Astrocyte (in vitro differentiated cells and primary cell): ENCODE measurements at regions not wholly inside any gene's neighbourhood (a gene's known extent, or its start where the extent isn't known, plus 50 kb on each side); places are given as distances from the start of the nearest gene placed in this dataset.

Experiments used
- DNase-seq: peaks from one replicate; pipeline ENCODE4 v3.0.0-alpha.2; 2010; ENCODE audit warnings: low read depth
- FAIRE-seq: peaks from 2 replicates; lab custom pipeline; 2011; peaks lifted over from hg19 to GRCh38; lab: Jason Lieb, UNC
- H2AFZ ChIP-seq: 2 replicates; pipeline ENCODE4 v1.6.0; 2012; ENCODE audit warnings: low read depth, low read length, inconsistent platforms
- H3K27ac ChIP-seq: 2 replicates; pipeline ENCODE4 v1.5.1; 2011; ENCODE audit warnings: low read depth, low read length, inconsistent platforms
- H3K27me3 ChIP-seq: 2 replicates; pipeline ENCODE4 v1.6.0; 2011; ENCODE audit warnings: low read length, inconsistent platforms; ENCODE audit not compliant: insufficient read depth
- H3K36me3 ChIP-seq: 2 replicates; pipeline ENCODE4 v1.5.1; 2011; ENCODE audit warnings: low read length, inconsistent platforms; ENCODE audit not compliant: insufficient read depth
- H3K4me1 ChIP-seq: 2 replicates; pipeline ENCODE4 v1.5.1; 2011; ENCODE audit warnings: low read length, inconsistent platforms; ENCODE audit not compliant: insufficient read depth
- H3K4me2 ChIP-seq: 2 replicates; pipeline ENCODE4 v1.6.0; 2012; ENCODE audit warnings: low read length, inconsistent platforms
- H3K4me3 ChIP-seq: 2 replicates; pipeline ENCODE4 v1.5.1; 2011; ENCODE audit warnings: low read depth, mild to moderate bottlenecking, low read length, inconsistent platforms; ENCODE audit not compliant: insufficient read depth
- H3K79me2 ChIP-seq: 2 replicates; pipeline ENCODE4 v1.6.0; 2012; ENCODE audit warnings: mild to moderate bottlenecking, low read length, inconsistent platforms; ENCODE audit not compliant: insufficient read depth
- H3K9ac ChIP-seq: 2 replicates; pipeline ENCODE4 v1.6.0; 2012; ENCODE audit warnings: mild to moderate bottlenecking, low read length, inconsistent platforms
- H3K9me3 ChIP-seq: 2 replicates; pipeline ENCODE4 v1.5.1; 2012; ENCODE audit warnings: low read depth, mild to moderate bottlenecking, low read length, inconsistent platforms; ENCODE audit not compliant: insufficient read depth
- H4K20me1 ChIP-seq: 2 replicates; pipeline ENCODE4 v1.6.0; 2012; ENCODE audit warnings: low read length, inconsistent platforms; ENCODE audit not compliant: insufficient read depth
- H3K27ac Mint-ChIP-seq: one replicate; pipeline ENCODE4 v1.8.0; 2021; ENCODE audit warnings: mild to moderate bottlenecking, mixed read lengths; ENCODE audit not compliant: unreplicated experiment
- H3K27me3 Mint-ChIP-seq: one replicate; pipeline ENCODE4 v1.8.0; 2021; ENCODE audit warnings: low read depth, mixed read lengths; ENCODE audit not compliant: unreplicated experiment
- H3K36me3 Mint-ChIP-seq: one replicate; pipeline ENCODE4 v1.8.0; 2021; ENCODE audit warnings: low read depth, mixed read lengths; ENCODE audit not compliant: unreplicated experiment
- H3K4me1 Mint-ChIP-seq: one replicate; pipeline ENCODE4 v1.8.0; 2021; ENCODE audit warnings: low read depth, mixed read lengths; ENCODE audit not compliant: unreplicated experiment
- H3K4me3 Mint-ChIP-seq: one replicate; pipeline ENCODE4 v1.8.0; 2021; ENCODE audit warnings: mild to moderate bottlenecking, moderate library complexity, mixed read lengths; ENCODE audit not compliant: unreplicated experiment
- H3K9me3 Mint-ChIP-seq: one replicate; pipeline ENCODE4 v1.8.0; 2021; ENCODE audit warnings: mild to moderate bottlenecking, mixed read lengths; ENCODE audit not compliant: unreplicated experiment
- CTCF ChIP-seq: IDR thresholded peaks from 2 replicates; pipeline ENCODE4 v1.5.1; 2011; ENCODE audit warnings: low read depth, mild to moderate bottlenecking, inconsistent platforms, low read length, moderate library complexity; ENCODE audit not compliant: insufficient read depth
- EZH2 ChIP-seq: IDR thresholded peaks from 2 replicates; pipeline ENCODE4 v1.6.1; 2012; ENCODE audit warnings: mild to moderate bottlenecking, low read length, inconsistent platforms; ENCODE audit not compliant: insufficient read depth

GRCh38 chr10:45227042-45227441 lies 88.4 kb downstream of the OR13A1 start:
- Histone ChIP-seq H3K27ac (no peak overlapping the region), H3K27me3 (no peaks in the 10 kb centered on the region), H3K79me2 (no peaks in the 10 kb centered on the region), H4K20me1 (no peaks in the 10 kb centered on the region), H3K9me3 (no peaks in the 10 kb centered on the region), H2AFZ (no peak overlapping the region), H3K9ac (no peak overlapping the region), H3K4me1 (no peaks in the 10 kb centered on the region), H3K36me3 (no peaks in the 10 kb centered on the region), H3K4me2 (no peak overlapping the region), H3K4me3 (no peak overlapping the region)
- H3K36me3 Mint-ChIP-seq: no peaks in the 10 kb centered on the region
- no peak overlapping the region for H3K27ac Mint-ChIP-seq
- no peak for FAIRE-seq
- H3K4me3 Mint-ChIP-seq: no peak overlapping the region
- no peaks in the 10 kb centered on the region for H3K4me1 Mint-ChIP-seq
- TF ChIP-seq CTCF: no peak
- TF ChIP-seq EZH2: no peak
- peaks cover 10% of the 10 kb centered on the region for H3K27me3 Mint-ChIP-seq
- DNase-seq: no peak
- peaks cover 13% of the 10 kb centered on the region for H3K9me3 Mint-ChIP-seq

GRCh38 chr10:45227456-45227855 lies 88.0 kb downstream of the OR13A1 start:
- no peak overlapping the region for H3K4me3 Mint-ChIP-seq
- no peak for TF ChIP-seq CTCF
- TF ChIP-seq EZH2: no peak
- Histone ChIP-seq H3K4me3 (no peak overlapping the region), H3K4me1 (no peaks in the 10 kb centered on the region), H3K9ac (no peak overlapping the region), H4K20me1 (no peaks in the 10 kb centered on the region), H3K4me2 (no peak overlapping the region), H3K27ac (no peak overlapping the region), H3K79me2 (no peaks in the 10 kb centered on the region), H3K36me3 (no peaks in the 10 kb centered on the region), H3K27me3 (no peaks in the 10 kb centered on the region), H3K9me3 (no peaks in the 10 kb centered on the region), H2AFZ (no peak overlapping the region)
- peaks cover 13% of the 10 kb centered on the region for H3K9me3 Mint-ChIP-seq
- H3K27me3 Mint-ChIP-seq: peaks cover 10% of the 10 kb centered on the region
- no peaks in the 10 kb centered on the region for H3K4me1 Mint-ChIP-seq
- no peaks in the 10 kb centered on the region for H3K36me3 Mint-ChIP-seq
- FAIRE-seq (no peak), DNase-seq (no peak)
- no peak overlapping the region for H3K27ac Mint-ChIP-seq

- FAIRE-seq: no peak
- Mint-ChIP-seq H3K36me3 (no peaks in the 10 kb centered on the region), H3K4me3 (no peak overlapping the region), H3K27me3 (peaks cover 7% of the 10 kb centered on the region), H3K27ac (no peak overlapping the region), H3K9me3 (peaks cover 13% of the 10 kb centered on the region), H3K4me1 (no peaks in the 10 kb centered on the region)
- H3K4me3 ChIP-seq: no peak overlapping the region
- no peak for DNase-seq
- H3K36me3 ChIP-seq: no peaks in the 10 kb centered on the region
- no peaks in the 10 kb centered on the region for H4K20me1 ChIP-seq
- H3K9ac ChIP-seq: no peak overlapping the region
- H3K79me2 ChIP-seq: no peaks in the 10 kb centered on the region
- H3K4me2 ChIP-seq: no peak overlapping the region
- no peak overlapping the region for H3K27ac ChIP-seq
- no peak overlapping the region for H2AFZ ChIP-seq
- TF ChIP-seq EZH2 (no peak), CTCF (no peak)
- H3K4me1 ChIP-seq: no peaks in the 10 kb centered on the region
- no peaks in the 10 kb centered on the region for H3K9me3 ChIP-seq
- no peaks in the 10 kb centered on the region for H3K27me3 ChIP-seq
These were observed 85.6 kb downstream of the OR13A1 start for GRCh38 chr10:45229823-45230222.
